T47D (cell line): ENCODE measurements at regions not wholly inside any gene's neighbourhood (a gene's known extent, or its start where the extent isn't known, plus 50 kb on each side); places are given as distances from the start of the nearest gene placed in this dataset.
"Not testable (repeated sequence)": the region's sequence is repeated elsewhere in the genome, so short reads cannot be mapped to it uniquely, and the experiment has no call there.

ENCODE experiments used
- DNase-seq, 2 experiments: peaks; one replicate each; pipeline versions ENCODE4 v3.0.0 to v3.0.0-alpha.2; 2011 to 2012; ENCODE audit warnings: low read depth in 1 of 2, low spot score in 1 of 2
- JUND ChIP-seq: IDR thresholded peaks from 2 replicates; pipeline ENCODE4 v1.6.1; 2012; ENCODE audit warnings: low read depth
- in situ Hi-C: cut with HindIII; loops from 2 replicates; pipeline ENCODE4 v1.10.0; 2016; ENCODE audit warnings: low sequenced_read_pairs, low pct_unique_long_range_greater_than_20kb

GRCh38 chr5:20732223-20732622 is 744.2 kb upstream of the CDH18 start:
- in situ Hi-C loops, DNase-seq: not testable (repeated sequence)

DNA sequence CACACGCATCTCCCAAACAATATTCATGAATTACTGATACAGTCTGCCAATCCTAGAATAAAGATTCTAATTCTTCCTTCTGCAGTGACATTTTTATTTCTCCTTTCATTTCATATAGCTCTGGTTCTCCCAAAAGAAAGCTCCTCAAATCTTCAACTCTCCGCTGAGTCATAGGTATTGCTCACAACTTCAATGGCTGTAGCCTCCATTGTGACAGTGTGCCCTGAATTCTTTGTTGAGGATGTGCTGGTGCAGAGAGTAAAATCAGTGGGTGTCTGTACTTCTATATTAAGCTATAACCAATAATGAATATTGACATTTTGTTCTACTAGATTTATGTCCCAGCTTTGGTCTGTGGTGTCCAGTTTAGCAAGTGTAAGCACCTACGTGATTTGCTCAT is 733.3 kb upstream of the CDH18 start:
- in situ Hi-C loops, DNase-seq: not testable (repeated sequence)

- in situ Hi-C loops, DNase-seq: not testable (repeated sequence)
Measured at GRCh38 chr5:20711520-20712155, 723.6 kb upstream of the CDH18 start.

GRCh38 chr5:20707634-20708033 is 719.6 kb upstream of the CDH18 start:
- in situ Hi-C loops, DNase-seq: not testable (repeated sequence)

DNA sequence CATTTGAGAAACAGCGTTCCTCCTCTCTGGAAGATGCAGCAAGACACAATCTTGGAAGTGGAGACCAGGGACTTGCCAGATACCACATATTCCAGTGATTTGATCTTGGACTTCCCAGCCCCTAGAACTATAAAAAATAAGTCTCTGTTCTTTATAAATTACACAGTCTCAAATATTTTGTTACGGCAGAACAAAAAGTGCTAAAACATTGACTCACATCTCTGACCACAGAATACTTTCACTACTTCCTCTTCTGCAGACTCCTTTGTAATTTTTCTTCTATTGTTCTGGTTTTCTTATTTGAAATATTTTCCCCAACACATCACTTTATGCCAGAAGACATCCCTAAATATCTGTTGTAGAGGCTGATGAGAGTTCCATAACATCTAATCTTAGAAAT is 706.1 kb upstream of the CDH18 start:
- no peak for TF ChIP-seq JUND
- in situ Hi-C loops = no loop called here

DNA sequence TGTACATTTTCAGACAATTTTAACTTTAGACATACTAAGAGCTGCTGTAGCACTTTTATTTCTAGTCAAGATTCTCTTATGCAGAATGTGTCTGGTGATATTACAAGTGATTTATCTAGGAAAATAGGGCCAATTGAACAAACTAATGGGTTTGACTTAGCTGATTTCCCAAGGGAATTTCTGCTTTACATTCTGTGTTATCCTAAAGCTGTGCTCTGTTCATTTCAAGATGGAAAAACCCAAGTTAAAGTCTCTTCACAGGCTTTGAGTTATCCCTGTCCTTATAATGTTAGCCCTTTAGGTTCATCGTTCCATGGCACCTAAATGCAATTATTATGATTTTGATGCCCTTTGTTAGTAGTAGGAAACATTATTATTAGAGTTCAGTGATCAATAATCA is 704.9 kb upstream of the CDH18 start:
- TF ChIP-seq JUND = no peak
- in situ Hi-C loops = no loop called here
- no peak for DNase-seq

More for the DNA sequence above, 706.1 kb upstream of the CDH18 start:
- no peak for DNase-seq

GRCh38 chr5:20683241-20683940 is 695.4 kb upstream of the CDH18 start:
- in situ Hi-C loops = no loop called here
- no peak for DNase-seq
- TF ChIP-seq JUND = no peak

- no peak for TF ChIP-seq JUND
- DNase-seq = no peak
- in situ Hi-C loops = no loop called here
Measured at GRCh38 chr5:20680718-20681302, 692.8 kb upstream of the CDH18 start.

GRCh38 chr5:20678814-20679298 is 690.9 kb upstream of the CDH18 start:
- no peak for DNase-seq
- TF ChIP-seq JUND = no peak
- in situ Hi-C loops = no loop called here

GRCh38 chr5:20678386-20678785 is 690.4 kb upstream of the CDH18 start:
- TF ChIP-seq JUND = no peak
- in situ Hi-C loops = no loop called here
- DNase-seq = no peak

DNA sequence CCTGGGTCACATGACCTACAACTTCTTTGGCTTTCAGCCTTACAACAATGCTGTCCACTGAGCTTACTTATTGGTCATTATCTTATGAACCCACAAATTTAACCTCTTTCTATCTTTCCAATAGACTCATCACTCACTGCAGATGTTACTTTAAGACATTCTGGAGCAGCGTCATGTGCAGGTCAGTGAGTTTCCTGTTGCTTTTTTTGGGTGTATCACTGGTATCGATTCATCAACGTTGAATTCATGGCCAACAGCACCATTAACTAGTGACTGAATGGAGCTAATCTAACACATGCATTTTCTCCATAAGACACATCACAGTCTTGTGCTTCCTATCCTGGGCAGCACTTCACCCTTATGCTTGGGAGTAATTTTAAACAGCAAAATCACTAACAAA is 672.6 kb upstream of the CDH18 start:
- no peak for TF ChIP-seq JUND
- DNase-seq = no peak
- in situ Hi-C loops = no loop called here

GRCh38 chr5:20656262-20656661 is 668.3 kb upstream of the CDH18 start:
- in situ Hi-C loops = no loop called here
- TF ChIP-seq JUND = no peak
- no peak for DNase-seq

- TF ChIP-seq JUND = no peak
- in situ Hi-C loops = no loop called here
- DNase-seq = no peak
Measured at GRCh38 chr5:20655211-20655610, 667.2 kb upstream of the CDH18 start.
